Fibroblast of lung (primary cell): ENCODE measurements at regions not wholly inside any gene's neighbourhood (a gene's known extent, or its start where the extent isn't known, plus 50 kb on each side); places are given as distances from the start of the nearest gene placed in this dataset.

ENCODE experiments used
- DNase-seq, 2 donors: peaks; one replicate each; pipeline versions ENCODE4 v3.0.0 to v3.0.0-alpha.2; 2010; ENCODE audit warnings: low read depth in 2 of 2
- H2AFZ ChIP-seq: 2 replicates; pipeline ENCODE4 v1.5.1; 2012; ENCODE audit warnings: low read length, control low read depth, inconsistent platforms
- H3K27ac ChIP-seq: 2 replicates; pipeline ENCODE4 v1.5.1; 2011; ENCODE audit warnings: low read length, control low read depth; ENCODE audit not compliant: insufficient read depth
- H3K27me3 ChIP-seq: 2 replicates; pipeline ENCODE4 v1.5.1; 2011; ENCODE audit warnings: mild to moderate bottlenecking, low read length; ENCODE audit not compliant: control insufficient read depth, insufficient read depth
- H3K36me3 ChIP-seq: 2 replicates; pipeline ENCODE4 v1.5.1; 2011; ENCODE audit warnings: low read length; ENCODE audit not compliant: control insufficient read depth, insufficient read depth
- H3K4me1 ChIP-seq: 2 replicates; pipeline ENCODE4 v1.5.1; 2011; ENCODE audit warnings: low read length; ENCODE audit not compliant: control insufficient read depth, insufficient read depth; ENCODE audit errors: extremely low read depth
- H3K4me2 ChIP-seq: 2 replicates; pipeline ENCODE4 v1.5.1; 2011; ENCODE audit warnings: low read length, control low read depth; ENCODE audit not compliant: insufficient read depth; ENCODE audit errors: extremely low read depth
- H3K4me3 ChIP-seq, 4 experiments: fragments of 200-600 bp in 1 of 4; sonication (generic) in 1 of 4; replicated peaks in 1 of 4; 2 replicates each; pipeline ENCODE4 v1.5.1; 2011 to 2016; ENCODE audit warnings: low read length in 4 of 4, low read depth in 3 of 4, mild to moderate bottlenecking in 3 of 4, control low read depth in 2 of 4, inconsistent platforms in 1 of 4, mixed read lengths in 1 of 4; ENCODE audit not compliant: insufficient read depth in 1 of 4; ENCODE audit errors: control extremely low read depth in 1 of 4
- H3K79me2 ChIP-seq: 2 replicates; pipeline ENCODE4 v1.5.1; 2012; ENCODE audit warnings: mild to moderate bottlenecking, low read length, inconsistent platforms; ENCODE audit not compliant: control insufficient read depth, insufficient read depth
- H3K9ac ChIP-seq: 2 replicates; pipeline ENCODE4 v1.5.1; 2011; ENCODE audit warnings: mild to moderate bottlenecking, low read length, control low read depth; ENCODE audit not compliant: insufficient read depth
- H3K9me3 ChIP-seq: 2 replicates; pipeline ENCODE4 v1.5.1; 2012; ENCODE audit warnings: low read depth, low read length; ENCODE audit not compliant: control insufficient read depth, insufficient read depth
- H4K20me1 ChIP-seq: 2 replicates; pipeline ENCODE4 v1.5.1; 2011; ENCODE audit warnings: low read length; ENCODE audit not compliant: control insufficient read depth, insufficient read depth; ENCODE audit errors: extremely low read depth
- EZH2 ChIP-seq: IDR thresholded peaks from 2 replicates; pipeline ENCODE4 v1.5.1; 2012; ENCODE audit warnings: low read length, control low read depth, mild to moderate bottlenecking; ENCODE audit errors: missing control alignments
- TF ChIP-seq, protein P1 (sequence below), 2 donors: IDR thresholded peaks in 1 of 2; conservative IDR thresholded peaks in 1 of 2; 1 replicate in 1 of 2; 2 replicates in 1 of 2; pipeline ENCODE4 v1.5.1; 2011 to 2012; ENCODE audit warnings: low read length in 2 of 2, control low read depth in 1 of 2, inconsistent platforms in 1 of 2, low read depth in 1 of 2, mild to moderate bottlenecking in 1 of 2

DNA sequence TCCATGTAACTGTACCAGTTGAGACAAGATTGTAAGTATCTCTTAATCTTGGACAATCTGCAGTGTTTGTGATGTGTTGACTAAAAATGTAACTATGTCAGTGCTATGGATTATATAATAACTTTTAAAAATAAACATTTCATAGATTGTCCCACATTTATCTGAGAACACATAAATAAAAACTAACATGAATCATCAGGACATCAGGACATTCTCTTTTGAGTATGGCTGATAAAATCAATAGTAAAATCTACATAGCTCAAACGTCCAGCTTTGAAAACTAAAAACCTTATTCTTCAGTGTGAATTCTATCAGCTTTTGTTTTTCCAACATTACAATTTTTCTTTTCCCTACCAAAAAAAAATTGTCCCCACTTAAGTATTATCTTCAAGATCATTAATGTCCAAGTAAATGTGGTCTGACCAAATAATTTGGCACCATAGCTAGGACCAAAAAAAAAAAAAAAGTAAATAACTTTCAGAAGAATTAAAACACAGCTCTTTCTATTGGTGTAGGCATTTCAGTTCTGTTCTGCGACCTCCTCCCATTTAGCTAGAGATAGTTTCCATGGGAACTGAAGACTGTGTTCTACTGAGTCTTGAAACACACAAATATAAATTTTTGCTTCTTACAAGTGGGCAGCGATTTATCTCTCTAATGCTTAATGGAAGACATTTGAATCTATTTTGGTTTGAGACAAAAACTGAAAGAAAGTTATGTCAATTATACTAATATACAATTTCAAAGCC, 123.0 kb upstream of the SGCE start:
- Histone ChIP-seq H3K4me1 (no peaks in the 10 kb centered on the region), H3K27me3 (no peaks in the 10 kb centered on the region), H4K20me1 (no peaks in the 10 kb centered on the region), H3K79me2 (no peaks in the 10 kb centered on the region), H2AFZ (no peak overlapping the region), H3K4me2 (no peak overlapping the region), H3K27ac (no peak overlapping the region), H3K9ac (no peak overlapping the region), H3K9me3 (no peaks in the 10 kb centered on the region), H3K4me3 (no peak overlapping the region), H3K36me3 (no peaks in the 10 kb centered on the region)
- peak in 1 of 2 donors; percentile 1 for DNase-seq
- TF ChIP-seq EZH2: no peak
- TF ChIP-seq, protein P1, sequence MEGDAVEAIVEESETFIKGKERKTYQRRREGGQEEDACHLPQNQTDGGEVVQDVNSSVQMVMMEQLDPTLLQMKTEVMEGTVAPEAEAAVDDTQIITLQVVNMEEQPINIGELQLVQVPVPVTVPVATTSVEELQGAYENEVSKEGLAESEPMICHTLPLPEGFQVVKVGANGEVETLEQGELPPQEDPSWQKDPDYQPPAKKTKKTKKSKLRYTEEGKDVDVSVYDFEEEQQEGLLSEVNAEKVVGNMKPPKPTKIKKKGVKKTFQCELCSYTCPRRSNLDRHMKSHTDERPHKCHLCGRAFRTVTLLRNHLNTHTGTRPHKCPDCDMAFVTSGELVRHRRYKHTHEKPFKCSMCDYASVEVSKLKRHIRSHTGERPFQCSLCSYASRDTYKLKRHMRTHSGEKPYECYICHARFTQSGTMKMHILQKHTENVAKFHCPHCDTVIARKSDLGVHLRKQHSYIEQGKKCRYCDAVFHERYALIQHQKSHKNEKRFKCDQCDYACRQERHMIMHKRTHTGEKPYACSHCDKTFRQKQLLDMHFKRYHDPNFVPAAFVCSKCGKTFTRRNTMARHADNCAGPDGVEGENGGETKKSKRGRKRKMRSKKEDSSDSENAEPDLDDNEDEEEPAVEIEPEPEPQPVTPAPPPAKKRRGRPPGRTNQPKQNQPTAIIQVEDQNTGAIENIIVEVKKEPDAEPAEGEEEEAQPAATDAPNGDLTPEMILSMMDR (conservative IDR thresholded peaks at IDR 0.05 in 1 of 2, IDR thresholded peaks at IDR 0.05 in 1 of 2; ENCODE audit: low read depth in 1 of 2, low read length in 2 of 2): no peak

DNA sequence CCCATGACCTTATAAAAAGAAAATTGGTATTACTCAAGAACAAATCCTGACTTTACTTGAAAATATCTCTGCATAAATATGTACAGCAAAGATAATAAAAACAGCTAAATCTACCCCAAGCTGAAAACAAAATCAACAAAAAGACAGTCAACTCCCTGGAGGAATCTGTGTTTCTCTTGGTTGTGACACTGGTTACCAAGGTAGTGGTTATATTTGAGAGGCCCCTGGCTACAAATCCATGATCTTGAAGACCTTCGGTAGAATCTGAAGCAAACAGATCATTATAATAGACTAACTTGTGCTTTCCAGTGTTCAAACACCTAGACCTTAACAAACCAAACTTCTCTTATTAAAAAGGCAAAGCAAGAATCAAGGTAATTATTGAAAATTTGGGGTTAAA, 123.9 kb upstream of the SGCE start:
- H3K36me3 ChIP-seq: no peaks in the 10 kb centered on the region
- H3K4me3 ChIP-seq: no peak overlapping the region
- no peak for TF ChIP-seq EZH2
- TF ChIP-seq, protein P1 (conservative IDR thresholded peaks at IDR 0.05 in 1 of 2, IDR thresholded peaks at IDR 0.05 in 1 of 2; ENCODE audit: low read depth in 1 of 2, low read length in 2 of 2): no peak
- H3K27ac ChIP-seq: no peak overlapping the region
- no peaks in the 10 kb centered on the region for H3K4me1 ChIP-seq
- H3K79me2 ChIP-seq: no peaks in the 10 kb centered on the region
- H2AFZ ChIP-seq: no peak overlapping the region
- DNase-seq: no peak
- H3K4me2 ChIP-seq: no peak overlapping the region
- no peaks in the 10 kb centered on the region for H3K9me3 ChIP-seq
- no peak overlapping the region for H3K9ac ChIP-seq
- H4K20me1 ChIP-seq: no peaks in the 10 kb centered on the region
- H3K27me3 ChIP-seq: no peaks in the 10 kb centered on the region

DNA sequence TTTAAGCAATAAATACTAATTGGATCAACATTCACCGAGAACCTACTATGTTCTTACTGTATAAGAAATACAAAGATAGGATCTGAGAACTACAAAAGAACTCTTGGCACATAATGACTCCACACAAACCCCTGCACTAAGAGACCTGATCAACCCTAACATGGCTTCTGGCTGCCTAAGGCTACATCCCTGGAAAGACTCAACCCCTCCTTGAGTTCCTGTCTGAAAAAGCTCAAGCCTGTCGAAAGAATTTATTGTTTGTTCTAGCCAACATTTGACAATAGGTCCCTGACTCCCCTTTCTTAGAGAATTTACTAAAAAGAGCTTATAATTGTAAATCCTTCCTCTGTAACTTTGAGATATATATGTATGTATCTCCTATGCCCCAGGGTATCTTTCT, 125.3 kb upstream of the SGCE start:
- H3K36me3 ChIP-seq: no peaks in the 10 kb centered on the region
- no peak overlapping the region for H3K9ac ChIP-seq
- H3K9me3 ChIP-seq: no peaks in the 10 kb centered on the region
- no peak overlapping the region for H3K4me2 ChIP-seq
- no peaks in the 10 kb centered on the region for H3K27me3 ChIP-seq
- H3K79me2 ChIP-seq: no peaks in the 10 kb centered on the region
- no peak for TF ChIP-seq EZH2
- TF ChIP-seq, protein P1 (conservative IDR thresholded peaks at IDR 0.05 in 1 of 2, IDR thresholded peaks at IDR 0.05 in 1 of 2; ENCODE audit: low read depth in 1 of 2, low read length in 2 of 2): no peak
- no peak for DNase-seq
- H4K20me1 ChIP-seq: no peaks in the 10 kb centered on the region
- H3K27ac ChIP-seq: no peak overlapping the region
- no peak overlapping the region for H3K4me3 ChIP-seq
- no peaks in the 10 kb centered on the region for H3K4me1 ChIP-seq
- no peak overlapping the region for H2AFZ ChIP-seq
